Head of caudate nucleus (tissue), 42 donors: ENCODE measurements at regions not wholly inside any gene's neighbourhood (a gene's known extent, or its start where the extent isn't known, plus 50 kb on each side); places are given as distances from the start of the nearest gene placed in this dataset.
A peak's percentile ranks its signal among the peaks of the same experiment; 100 is the strongest.

Experiments
- DNase-seq, 42 donors: peaks; one replicate each; pipeline versions ENCODE4 v3.0.0 to v3.0.0-alpha.2; 2020 to 2021; ENCODE audit warnings: mixed read lengths in 7 of 42
- intact Hi-C: fragments of 100-400 bp; cut with DNase I; formaldehyde crosslinking; loops from one replicate; pipeline ENCODE4 v1.15.0; 2022

DNA sequence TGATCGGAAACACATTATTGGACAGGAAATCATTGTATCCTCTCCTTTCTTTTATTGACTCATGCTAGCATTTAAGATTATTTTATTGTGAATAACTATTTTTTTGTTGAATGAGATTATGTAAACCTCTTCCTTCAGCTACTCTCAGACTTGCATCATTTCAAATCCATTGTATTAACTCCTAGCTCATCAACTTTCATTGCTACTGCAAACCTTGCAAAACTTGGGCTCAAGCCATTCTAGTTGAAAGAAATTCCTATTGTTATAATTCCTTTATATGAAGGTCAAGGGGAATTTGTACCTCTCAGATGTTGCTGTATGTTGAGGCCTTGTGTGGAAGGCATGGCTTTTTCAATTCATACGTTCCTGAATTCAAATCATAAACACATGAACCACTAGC is 1764.6 kb downstream of the SUCLG1 start:
- intact Hi-C loops, result no loop called here
- no peak for DNase-seq

GRCh38 chr2:82690757-82691411 is 1768.2 kb downstream of the SUCLG1 start:
- intact Hi-C loops, result no loop called here

GRCh38 chr2:82675186-82675585 is 1783.9 kb downstream of the SUCLG1 start:
- intact Hi-C loops, result no loop called here

More at GRCh38 chr2:82690757-82691411, 1768.2 kb downstream of the SUCLG1 start:
- no peak for DNase-seq

GRCh38 chr2:82674652-82675051 is 1784.4 kb downstream of the SUCLG1 start:
- no peak for DNase-seq
- intact Hi-C loops, result no loop called here

More at GRCh38 chr2:82675186-82675585, 1783.9 kb downstream of the SUCLG1 start:
- peak in 2 of 42 donors; percentile 2 to 6 for DNase-seq

DNA sequence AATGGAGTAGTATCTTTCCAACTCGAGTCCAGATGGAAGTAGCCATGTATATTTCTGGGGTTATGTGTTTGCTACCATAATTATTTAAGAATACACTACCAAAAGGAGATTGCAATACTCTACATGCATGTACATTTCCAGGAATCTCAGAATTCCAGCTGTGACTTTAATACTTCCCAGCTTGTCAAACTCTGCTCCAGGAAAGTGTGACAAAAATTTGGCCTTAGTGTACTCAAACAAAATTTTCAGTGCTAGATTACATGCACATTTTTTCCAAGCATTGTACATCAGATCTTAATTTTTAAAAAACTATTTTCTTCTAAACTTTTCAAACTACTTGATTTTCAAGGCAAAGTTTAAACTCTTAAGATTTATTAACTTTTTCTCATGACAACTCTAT is 1791.6 kb downstream of the SUCLG1 start:
- no peak for DNase-seq
- intact Hi-C loops, result no loop called here

- DNase-seq, result no peak
- intact Hi-C loops, result no loop called here
Observed at GRCh38 chr2:82665691-82666090, 1793.4 kb downstream of the SUCLG1 start.

GRCh38 chr2:82657106-82657505 is 1802.0 kb downstream of the SUCLG1 start:
- DNase-seq, result no peak
- intact Hi-C loops, result no loop called here

GRCh38 chr2:82656420-82656819 is 1802.7 kb downstream of the SUCLG1 start:
- no peak for DNase-seq
- intact Hi-C loops, result no loop called here

DNA sequence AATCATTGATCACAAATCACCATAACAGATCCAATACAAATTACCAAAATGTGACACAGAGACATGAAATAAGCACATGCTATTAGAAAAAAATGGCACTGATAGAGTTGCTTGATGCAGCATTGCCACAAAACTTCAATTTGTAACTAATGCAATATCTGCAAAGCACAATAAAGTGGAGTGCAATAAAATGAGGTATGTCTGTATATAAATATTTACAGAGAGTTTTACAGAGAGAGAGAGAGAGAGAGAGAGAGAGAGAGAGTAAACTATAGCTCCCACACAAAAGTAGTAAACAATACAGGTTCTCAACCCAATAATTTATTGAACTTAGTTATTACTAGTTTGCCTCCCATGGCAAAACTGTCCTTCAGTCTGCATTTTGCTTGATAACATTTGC is 1807.0 kb downstream of the SUCLG1 start:
- DNase-seq, result no peak
- intact Hi-C loops, result no loop called here

DNA sequence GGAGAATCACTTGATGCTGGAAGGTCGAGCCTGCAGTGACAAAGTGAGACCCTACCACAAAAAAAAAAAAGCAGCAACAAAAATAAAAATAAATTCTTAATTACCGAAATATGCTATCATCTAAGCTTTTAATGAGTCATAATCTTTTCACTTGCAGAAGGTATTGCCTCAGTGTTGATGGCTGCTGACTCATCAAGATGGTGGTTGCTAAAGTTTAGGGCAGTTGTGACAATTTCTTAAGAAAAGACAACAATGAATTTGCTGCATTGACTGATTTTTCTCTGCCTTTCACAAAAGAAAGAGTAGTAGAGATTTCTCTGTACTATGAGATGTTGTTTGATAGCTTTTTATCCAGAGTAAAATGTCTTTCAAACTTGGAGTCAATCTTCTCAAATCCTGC is 1809.0 kb downstream of the SUCLG1 start:
- no peak for DNase-seq
- intact Hi-C loops, result no loop called here

DNA sequence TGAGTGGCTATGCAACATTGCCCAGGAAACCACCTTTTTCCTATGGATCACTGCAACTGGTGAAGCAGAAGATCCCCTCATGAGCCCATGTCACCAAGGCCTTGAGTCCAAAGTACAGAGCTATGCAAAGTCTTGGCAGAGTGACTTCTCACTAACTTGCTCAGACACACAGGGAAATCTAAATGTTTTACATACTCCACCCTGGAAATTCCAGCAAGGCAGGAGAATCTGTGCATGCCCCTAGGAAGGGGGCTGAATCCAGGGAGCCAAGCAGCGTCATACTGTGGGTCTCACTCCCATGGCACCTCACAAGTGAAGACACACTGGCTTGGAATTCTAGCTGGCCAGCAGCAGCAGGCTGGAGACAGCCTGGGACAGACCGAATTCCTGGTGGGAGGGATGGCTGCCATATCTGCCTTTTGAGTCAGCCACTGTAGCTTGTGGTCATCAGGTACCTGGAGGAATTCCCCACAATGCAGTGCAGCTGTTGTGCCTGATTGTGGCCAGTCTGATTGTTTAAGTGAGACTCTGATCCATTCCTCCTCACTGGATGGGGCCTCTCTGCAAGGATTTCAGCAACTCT is 1817.4 kb downstream of the SUCLG1 start:
- DNase-seq, result no peak
- intact Hi-C loops, result no loop called here

- intact Hi-C loops, result no loop called here
- DNase-seq, result no peak
Observed at GRCh38 chr2:82636402-82637020, 1822.6 kb downstream of the SUCLG1 start.

DNA sequence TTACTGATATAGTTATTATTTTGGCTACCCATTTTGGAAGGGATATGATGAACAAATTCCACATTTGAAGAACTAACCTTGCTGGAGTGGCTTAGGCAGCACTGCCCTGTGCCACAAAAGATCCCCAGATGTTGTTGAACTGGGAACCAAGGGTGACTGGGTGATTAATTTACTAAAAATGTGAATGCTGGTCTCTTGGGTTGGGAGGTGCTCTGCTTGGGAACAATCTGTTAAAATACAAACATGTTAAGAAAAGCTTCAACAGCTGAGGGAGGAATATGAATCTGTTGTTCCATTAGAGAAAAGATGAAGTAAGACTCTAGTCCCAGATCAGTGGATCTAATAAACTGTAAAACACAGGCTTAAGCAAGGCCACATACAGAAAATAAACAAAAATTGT is 1860.1 kb downstream of the SUCLG1 start:
- intact Hi-C loops, result no loop called here
- DNase-seq, result no peak

DNA sequence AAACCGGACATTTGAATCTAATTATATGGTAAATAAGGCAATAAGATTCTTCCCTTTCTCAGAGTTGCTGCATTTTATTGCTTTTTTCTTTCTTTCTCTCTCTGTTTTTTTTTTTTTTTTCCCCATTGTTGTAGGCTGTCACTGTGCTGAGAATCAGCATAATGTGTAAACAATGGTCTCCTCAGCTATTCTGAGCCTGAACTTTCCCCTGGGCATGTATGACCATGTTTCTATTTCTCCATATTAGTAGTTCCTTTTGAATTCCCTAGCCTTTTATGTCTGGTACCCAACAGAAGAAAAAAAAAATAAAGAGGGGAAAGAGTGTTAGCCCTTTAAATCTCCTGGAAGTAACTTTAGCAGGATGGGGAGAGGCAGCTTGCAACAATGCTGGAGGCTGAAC is 1862.5 kb downstream of the SUCLG1 start:
- DNase-seq, result no peak
- intact Hi-C loops, result no loop called here

DNA sequence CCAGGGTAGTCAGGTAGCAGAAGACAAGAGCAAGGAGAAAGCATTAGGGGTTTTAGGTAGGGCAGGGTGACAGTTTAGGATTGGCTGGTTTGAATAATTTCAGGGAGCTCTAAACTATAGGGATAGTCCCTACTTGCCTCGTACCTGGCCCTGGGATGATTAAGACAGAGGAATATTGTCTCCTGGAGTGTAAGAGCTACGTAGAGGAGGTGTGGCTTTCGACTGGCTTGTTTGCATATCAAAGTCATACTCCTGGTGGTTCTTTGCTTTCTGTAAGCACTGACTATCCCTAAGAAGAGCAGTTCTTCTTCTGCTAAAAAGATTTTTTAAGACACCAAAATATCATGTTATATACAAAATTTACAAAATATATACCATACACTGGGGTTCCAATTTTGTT is 1867.4 kb downstream of the SUCLG1 start:
- DNase-seq, result no peak
- intact Hi-C loops, result no loop called here

GRCh38 chr2:82576656-82577055 is 1882.4 kb downstream of the SUCLG1 start:
- intact Hi-C loops, result no loop called here
- no peak for DNase-seq

DNA sequence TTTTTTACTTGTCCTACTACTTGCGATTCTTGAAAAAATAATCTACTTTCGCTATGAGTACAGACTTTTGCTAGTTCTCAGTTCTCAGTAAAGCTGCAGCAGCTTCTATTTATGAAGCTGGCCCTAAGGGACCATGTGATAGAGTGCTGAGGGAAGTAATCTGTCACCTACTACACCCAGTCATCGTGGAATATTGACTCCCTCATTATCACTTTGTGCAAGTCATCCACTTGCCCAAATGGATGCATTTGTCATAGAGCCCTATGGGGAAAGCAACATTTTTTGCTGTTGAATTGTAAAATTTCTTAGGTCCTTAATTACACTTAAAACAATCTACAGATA is 1919.8 kb downstream of the SUCLG1 start:
- no peak for DNase-seq
- intact Hi-C loops, result no loop called here

- intact Hi-C loops, result no loop called here
- DNase-seq, result no peak
Observed at GRCh38 chr2:82538590-82539279, 1920.3 kb downstream of the SUCLG1 start.

- DNase-seq, result no peak
Observed at GRCh38 chr2:82528288-82528687, 1930.8 kb downstream of the SUCLG1 start.

DNA sequence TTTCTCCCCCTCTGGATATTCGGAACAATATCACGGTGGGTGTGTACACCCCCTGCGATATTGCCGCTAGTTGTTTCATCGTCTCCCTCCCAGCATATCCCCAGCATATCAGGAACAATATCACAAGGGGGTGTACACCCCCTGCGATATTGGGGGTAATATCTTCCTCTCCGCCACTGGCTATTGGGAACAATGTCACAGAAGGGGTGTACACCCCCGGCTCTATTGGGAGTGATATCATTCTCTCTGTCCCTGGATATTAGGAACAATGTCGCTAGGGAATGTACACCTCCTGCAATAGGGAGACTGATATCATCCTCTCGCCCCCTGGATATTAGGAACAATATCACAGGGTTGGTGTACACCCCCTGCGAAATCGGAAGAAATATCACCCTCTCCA is 1932.0 kb downstream of the SUCLG1 start:
- no peak for DNase-seq
- intact Hi-C loops, result no loop called here

More at GRCh38 chr2:82528288-82528687, 1930.8 kb downstream of the SUCLG1 start:
- intact Hi-C loops, result no loop called here
